ENCODE measurements at regions not wholly inside any gene's neighbourhood (a gene's known extent, or its start where the extent isn't known, plus 50 kb on each side); places are given as distances from the start of the nearest gene placed in this dataset.

GRCh38 chr5:110362261-110362660, 364.2 kb downstream of the TMEM232 start:
- DNase-seq (ENCODE audit: low spot score), result no peak

- no peak for DNase-seq (ENCODE audit: low spot score)
Measured at GRCh38 chr5:110366716-110367115, 359.8 kb downstream of the TMEM232 start.

Measured in activated CD4-positive, alpha-beta T cell treated with anti-CD3 and anti-CD28 coated beads, Interleukin-2, Interleukin-4, amounts not matched to agents 100 ng/mL and 50 ng/mL, durations not matched to agents 16 hours and 8 hours (primary cell).